Parathyroid adenoma (tissue), 2 donors: ENCODE measurements at regions not wholly inside any gene's neighbourhood (a gene's known extent, or its start where the extent isn't known, plus 50 kb on each side); places are given as distances from the start of the nearest gene placed in this dataset.

Experiments
- H2AFZ ChIP-seq: fragments of 300-600 bp; sonication (generic); one replicate; pipeline ENCODE4 v1.7.0; 2017; ENCODE audit warnings: antibody characterized with exemption, mild to moderate bottlenecking
- H3K27ac ChIP-seq: fragments of 300-600 bp; sonication (generic); one replicate; pipeline ENCODE4 v1.7.0; 2017
- H3K27me3 ChIP-seq: fragments of 300-600 bp; sonication (generic); one replicate; pipeline ENCODE4 v1.7.0; 2017; ENCODE audit warnings: low read length; ENCODE audit not compliant: control insufficient read depth, insufficient read depth
- H3K36me3 ChIP-seq: fragments of 300-600 bp; sonication (generic); one replicate; pipeline ENCODE4 v1.7.0; 2017; ENCODE audit warnings: low read length; ENCODE audit not compliant: control insufficient read depth, insufficient read depth
- H3K4me1 ChIP-seq: fragments of 300-600 bp; sonication (generic); one replicate; pipeline ENCODE4 v1.7.0; 2017; ENCODE audit warnings: control low read depth
- H3K4me2 ChIP-seq: fragments of 300-600 bp; sonication (generic); one replicate; pipeline ENCODE4 v1.7.0; 2017; ENCODE audit warnings: low read length
- H3K4me3 ChIP-seq: fragments of 300-600 bp; sonication (generic); one replicate; pipeline ENCODE4 v1.7.0; 2017; ENCODE audit warnings: low read depth, low read length
- H3K79me2 ChIP-seq: fragments of 300-600 bp; sonication (generic); one replicate; pipeline ENCODE4 v1.7.0; 2017; ENCODE audit warnings: control low read depth
- H3K9ac ChIP-seq: fragments of 300-600 bp; sonication (generic); one replicate; pipeline ENCODE4 v1.7.0; 2017; ENCODE audit warnings: mild to moderate bottlenecking
- H3K9me3 ChIP-seq: fragments of 300-600 bp; sonication (generic); one replicate; pipeline ENCODE4 v1.7.0; 2017; ENCODE audit warnings: low read length; ENCODE audit not compliant: control insufficient read depth
- CTCF ChIP-seq: fragments of 300-600 bp; sonication (generic); IDR thresholded peaks from one replicate; pipeline ENCODE4 v1.7.0; 2017; ENCODE audit warnings: antibody characterized with exemption, mild to moderate bottlenecking
- donor health status: primary hyperparathyroidism.

GRCh38 chr3:3589715-3590130, 209.5 kb upstream of the LRRN1 start:
- Histone ChIP-seq H3K9me3 (no peaks in the 10 kb centered on the region), H3K27me3 (no peaks in the 10 kb centered on the region), H3K4me2 (no peak overlapping the region), H3K4me3 (no peak overlapping the region), H2AFZ (no peak overlapping the region), H3K79me2 (no peaks in the 10 kb centered on the region), H3K27ac (no peak overlapping the region), H3K4me1 (peaks cover 4% of the 10 kb centered on the region), H3K9ac (no peak overlapping the region), H3K36me3 (no peaks in the 10 kb centered on the region)
- no peak for TF ChIP-seq CTCF

GRCh38 chr3:3587647-3587972, 211.6 kb upstream of the LRRN1 start:
- Histone ChIP-seq H3K9ac (no peak overlapping the region), H3K27me3 (no peaks in the 10 kb centered on the region), H3K27ac (no peak overlapping the region), H3K4me2 (peak overlapping the region; percentile 28), H2AFZ (no peak overlapping the region), H3K4me1 (peaks cover 4% of the 10 kb centered on the region), H3K79me2 (no peaks in the 10 kb centered on the region), H3K9me3 (no peaks in the 10 kb centered on the region), H3K4me3 (no peak overlapping the region), H3K36me3 (no peaks in the 10 kb centered on the region)
- no peak for TF ChIP-seq CTCF

- no peaks in the 10 kb centered on the region for H3K79me2 ChIP-seq
- no peak overlapping the region for H2AFZ ChIP-seq
- H3K4me1 ChIP-seq: peaks cover 4% of the 10 kb centered on the region
- no peak for TF ChIP-seq CTCF
- H3K9ac ChIP-seq: no peak overlapping the region
- no peaks in the 10 kb centered on the region for H3K36me3 ChIP-seq
- no peak overlapping the region for H3K27ac ChIP-seq
- peak overlapping the region; percentile 28 for H3K4me2 ChIP-seq
- H3K9me3 ChIP-seq: no peaks in the 10 kb centered on the region
- H3K4me3 ChIP-seq: no peak overlapping the region
- H3K27me3 ChIP-seq: no peaks in the 10 kb centered on the region
Measured at GRCh38 chr3:3586843-3587646, 212.2 kb upstream of the LRRN1 start.

- Histone ChIP-seq H3K4me1 (peaks cover 4% of the 10 kb centered on the region), H3K27me3 (no peaks in the 10 kb centered on the region), H3K9me3 (no peaks in the 10 kb centered on the region), H3K4me3 (no peak overlapping the region), H3K4me2 (no peak overlapping the region), H3K9ac (no peak overlapping the region), H3K27ac (no peak overlapping the region), H3K36me3 (no peaks in the 10 kb centered on the region), H2AFZ (no peak overlapping the region), H3K79me2 (no peaks in the 10 kb centered on the region)
- no peak for TF ChIP-seq CTCF
Measured at GRCh38 chr3:3586336-3586735, 212.9 kb upstream of the LRRN1 start.

GRCh38 chr3:3579658-3580057, 219.6 kb upstream of the LRRN1 start:
- Histone ChIP-seq H3K36me3 (no peaks in the 10 kb centered on the region), H3K27ac (no peak overlapping the region), H3K27me3 (no peaks in the 10 kb centered on the region), H3K79me2 (no peaks in the 10 kb centered on the region), H3K9ac (no peak overlapping the region), H3K4me2 (no peak overlapping the region), H3K4me1 (no peaks in the 10 kb centered on the region), H3K4me3 (no peak overlapping the region), H3K9me3 (no peaks in the 10 kb centered on the region), H2AFZ (no peak overlapping the region)
- TF ChIP-seq CTCF: no peak
